GM23338 (cell line): ENCODE measurements at regions not wholly inside any gene's neighbourhood (a gene's known extent, or its start where the extent isn't known, plus 50 kb on each side); places are given as distances from the start of the nearest gene placed in this dataset.

ENCODE experiments used
- ATAC-seq: fragments of 200-7000 bp; cut with Tn5 transposase; 3 replicates; pipeline ENCODE4 v1.9.1; 2020
- DNase-seq: peaks from one replicate; pipeline ENCODE4 v3.0.0-alpha.2; 2015; ENCODE audit warnings: low spot score
- H2AFZ ChIP-seq: fragments of 200-600 bp; sonication (generic); 2 replicates; pipeline ENCODE4 v1.8.0; 2016; ENCODE audit warnings: antibody characterized with exemption, mild to moderate bottlenecking, moderate library complexity
- H3F3A ChIP-seq: fragments of 200-600 bp; sonication (generic); replicated peaks from 2 replicates; pipeline ENCODE4 v1.8.0; 2017; ENCODE audit warnings: antibody characterized with exemption, mixed run types, low read depth
- H3K27ac ChIP-seq: fragments of 200-600 bp; sonication (generic); 2 replicates; pipeline ENCODE4 v1.6.1; 2016; ENCODE audit warnings: low read depth
- H3K27me3 ChIP-seq: fragments of 200-600 bp; sonication (generic); 2 replicates; pipeline ENCODE4 v1.8.0; 2016; ENCODE audit warnings: mild to moderate bottlenecking, mixed run types, moderate library complexity; ENCODE audit not compliant: insufficient read depth
- H3K36me3 ChIP-seq: fragments of 200-600 bp; sonication (generic); 2 replicates; pipeline ENCODE4 v1.8.0; 2016; ENCODE audit warnings: mild to moderate bottlenecking; ENCODE audit not compliant: insufficient read depth
- H3K4me1 ChIP-seq: fragments of 200-600 bp; sonication (generic); 2 replicates; pipeline ENCODE4 v1.8.0; 2016; ENCODE audit warnings: mild to moderate bottlenecking, moderate library complexity; ENCODE audit not compliant: insufficient read depth
- H3K4me2 ChIP-seq: fragments of 200-600 bp; sonication (generic); 2 replicates; pipeline ENCODE4 v1.7.1; 2017; ENCODE audit warnings: mixed run types
- H3K4me3 ChIP-seq: fragments of 200-600 bp; sonication (generic); 2 replicates; pipeline ENCODE4 v1.6.1; 2016; ENCODE audit warnings: mixed run types
- H3K79me2 ChIP-seq: fragments of 200-600 bp; sonication (generic); replicated peaks from 2 replicates; pipeline ENCODE4 v1.8.0; 2017; ENCODE audit warnings: mild to moderate bottlenecking; ENCODE audit not compliant: insufficient read depth
- H3K9me2 ChIP-seq: fragments of 200-600 bp; sonication (generic); 2 replicates; pipeline ENCODE4 v1.8.0; 2017; ENCODE audit not compliant: insufficient read depth
- H4K20me1 ChIP-seq: fragments of 200-600 bp; sonication (generic); replicated peaks from 2 replicates; pipeline ENCODE4 v1.8.0; 2017; ENCODE audit warnings: mild to moderate bottlenecking; ENCODE audit not compliant: insufficient read depth
- H3K27ac Mint-ChIP-seq: 2 replicates; pipeline ENCODE4 v1.8.0; 2020; ENCODE audit warnings: inconsistent platforms, mild to moderate bottlenecking, moderate library complexity, mixed read lengths
- H3K27me3 Mint-ChIP-seq: 3 replicates; pipeline ENCODE4 v1.8.0; 2022; ENCODE audit warnings: low read depth, mild to moderate bottlenecking, moderate library complexity, mixed read lengths, inconsistent platforms; ENCODE audit not compliant: insufficient read depth, poor library complexity
- H3K36me3 Mint-ChIP-seq: 3 replicates; pipeline ENCODE4 v1.8.0; 2021; ENCODE audit warnings: low read depth, mild to moderate bottlenecking, inconsistent platforms, moderate library complexity, mixed read lengths
- H3K4me1 Mint-ChIP-seq: 3 replicates; pipeline ENCODE4 v1.8.0; 2020; ENCODE audit warnings: mild to moderate bottlenecking, inconsistent platforms, mixed read lengths
- H3K4me3 Mint-ChIP-seq: 3 replicates; pipeline ENCODE4 v1.8.0; 2021; ENCODE audit warnings: moderate library complexity, mild to moderate bottlenecking, inconsistent platforms, mixed read lengths
- H3K9me3 Mint-ChIP-seq: 3 replicates; pipeline ENCODE4 v1.8.0; 2020; ENCODE audit warnings: moderate library complexity, mild to moderate bottlenecking, inconsistent platforms, mixed read lengths
- EZH2 ChIP-seq: fragments of 200-600 bp; sonication (generic); IDR thresholded peaks from one replicate; pipeline ENCODE4 v1.8.0; 2017; ENCODE audit warnings: antibody characterized with exemption, mild to moderate bottlenecking, low read depth; ENCODE audit not compliant: unreplicated experiment
- EZH2phosphoT487 ChIP-seq: fragments of 200-600 bp; sonication (generic); IDR thresholded peaks from one replicate; pipeline ENCODE4 v1.8.1; 2018; ENCODE audit warnings: antibody characterized with exemption; ENCODE audit not compliant: unreplicated experiment
- JUNB ChIP-seq: IDR thresholded peaks from one replicate; pipeline ENCODE4 v1.6.1; 2016; ENCODE audit warnings: antibody characterized with exemption; ENCODE audit not compliant: unreplicated experiment
- POLR2AphosphoS5 ChIP-seq: IDR thresholded peaks from 2 replicates; pipeline ENCODE4 v1.6.1; 2016; ENCODE audit warnings: antibody characterized with exemption, low read depth
- STAT1 ChIP-seq: IDR thresholded peaks from one replicate; pipeline ENCODE4 v1.6.1; 2016; ENCODE audit warnings: antibody characterized with exemption; ENCODE audit not compliant: unreplicated experiment
- ZNF114 ChIP-seq: fragments of 250-450 bp; sonication (Bioruptor Pico); IDR thresholded peaks from 2 replicates; pipeline ENCODE4 v1.5.0; 2020; ENCODE audit warnings: mild to moderate bottlenecking, moderate library complexity
- TF ChIP-seq, protein P1 (sequence below): IDR thresholded peaks from one replicate; pipeline ENCODE4 v1.6.1; 2018; ENCODE audit warnings: antibody characterized with exemption; ENCODE audit not compliant: unreplicated experiment
- TF ChIP-seq, protein P2 (sequence below): IDR thresholded peaks from 2 replicates; pipeline ENCODE4 v1.6.1; 2016; ENCODE audit warnings: antibody characterized with exemption
- TF ChIP-seq, protein P3 (sequence below): fragments of 250-450 bp; sonication (Bioruptor Pico); IDR thresholded peaks from 2 replicates; pipeline ENCODE4 v1.5.0; 2020; ENCODE audit warnings: mild to moderate bottlenecking, moderate library complexity

DNA sequence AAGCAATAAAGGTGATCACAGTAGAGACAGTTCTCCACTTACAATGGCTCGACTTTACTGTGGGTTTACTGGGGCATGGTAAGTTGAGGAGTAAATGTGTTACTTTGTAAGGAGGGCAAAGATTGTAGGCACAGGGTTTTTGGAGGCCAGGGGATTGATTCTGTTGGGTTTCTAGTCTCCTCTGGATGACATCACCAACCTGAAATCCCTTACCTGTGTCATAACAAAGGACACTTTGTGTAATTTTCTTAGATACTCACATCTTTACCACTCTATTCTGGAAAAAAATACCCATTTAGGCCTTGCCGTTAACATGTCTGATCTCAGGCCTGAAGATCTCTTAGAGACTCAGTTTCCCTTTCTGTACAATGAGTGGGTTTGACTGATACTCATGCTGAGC lies 161.7 kb downstream of the GLI2 start (continued):
- TF ChIP-seq, protein P1, sequence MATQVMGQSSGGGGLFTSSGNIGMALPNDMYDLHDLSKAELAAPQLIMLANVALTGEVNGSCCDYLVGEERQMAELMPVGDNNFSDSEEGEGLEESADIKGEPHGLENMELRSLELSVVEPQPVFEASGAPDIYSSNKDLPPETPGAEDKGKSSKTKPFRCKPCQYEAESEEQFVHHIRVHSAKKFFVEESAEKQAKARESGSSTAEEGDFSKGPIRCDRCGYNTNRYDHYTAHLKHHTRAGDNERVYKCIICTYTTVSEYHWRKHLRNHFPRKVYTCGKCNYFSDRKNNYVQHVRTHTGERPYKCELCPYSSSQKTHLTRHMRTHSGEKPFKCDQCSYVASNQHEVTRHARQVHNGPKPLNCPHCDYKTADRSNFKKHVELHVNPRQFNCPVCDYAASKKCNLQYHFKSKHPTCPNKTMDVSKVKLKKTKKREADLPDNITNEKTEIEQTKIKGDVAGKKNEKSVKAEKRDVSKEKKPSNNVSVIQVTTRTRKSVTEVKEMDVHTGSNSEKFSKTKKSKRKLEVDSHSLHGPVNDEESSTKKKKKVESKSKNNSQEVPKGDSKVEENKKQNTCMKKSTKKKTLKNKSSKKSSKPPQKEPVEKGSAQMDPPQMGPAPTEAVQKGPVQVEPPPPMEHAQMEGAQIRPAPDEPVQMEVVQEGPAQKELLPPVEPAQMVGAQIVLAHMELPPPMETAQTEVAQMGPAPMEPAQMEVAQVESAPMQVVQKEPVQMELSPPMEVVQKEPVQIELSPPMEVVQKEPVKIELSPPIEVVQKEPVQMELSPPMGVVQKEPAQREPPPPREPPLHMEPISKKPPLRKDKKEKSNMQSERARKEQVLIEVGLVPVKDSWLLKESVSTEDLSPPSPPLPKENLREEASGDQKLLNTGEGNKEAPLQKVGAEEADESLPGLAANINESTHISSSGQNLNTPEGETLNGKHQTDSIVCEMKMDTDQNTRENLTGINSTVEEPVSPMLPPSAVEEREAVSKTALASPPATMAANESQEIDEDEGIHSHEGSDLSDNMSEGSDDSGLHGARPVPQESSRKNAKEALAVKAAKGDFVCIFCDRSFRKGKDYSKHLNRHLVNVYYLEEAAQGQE = no peak
- TF ChIP-seq STAT1 (no peak), EZH2 (no peak)

- H3K27ac Mint-ChIP-seq = no peak overlapping the region
- no peak overlapping the region for H2AFZ ChIP-seq
- no peaks in the 10 kb centered on the region for H3K9me3 Mint-ChIP-seq
Observed at GRCh38 chr2:120898496-120898895, 162.8 kb downstream of the GLI2 start.

More at GRCh38 chr2:120898496-120898895, 162.8 kb downstream of the GLI2 start:
- peaks cover 59% of the 10 kb centered on the region for H3K79me2 ChIP-seq
- DNase-seq (no peak), ATAC-seq (no peak)
- H3K27ac ChIP-seq = no peak overlapping the region
- Mint-ChIP-seq H3K4me3 (no peak overlapping the region; the same call in 2 of the 3 replicates), H3K4me1 (peaks cover 85% of the 10 kb centered on the region), H3K27me3 (peaks cover 8% of the 10 kb centered on the region), H3K36me3 (peaks cover 3% of the 10 kb centered on the region; the same call in 2 of the 3 replicates)
- TF ChIP-seq JUNB (no peak), ZNF114 (no peak), EZH2 (no peak), POLR2AphosphoS5 (no peak), EZH2phosphoT487 (no peak)
- TF ChIP-seq, protein P2, sequence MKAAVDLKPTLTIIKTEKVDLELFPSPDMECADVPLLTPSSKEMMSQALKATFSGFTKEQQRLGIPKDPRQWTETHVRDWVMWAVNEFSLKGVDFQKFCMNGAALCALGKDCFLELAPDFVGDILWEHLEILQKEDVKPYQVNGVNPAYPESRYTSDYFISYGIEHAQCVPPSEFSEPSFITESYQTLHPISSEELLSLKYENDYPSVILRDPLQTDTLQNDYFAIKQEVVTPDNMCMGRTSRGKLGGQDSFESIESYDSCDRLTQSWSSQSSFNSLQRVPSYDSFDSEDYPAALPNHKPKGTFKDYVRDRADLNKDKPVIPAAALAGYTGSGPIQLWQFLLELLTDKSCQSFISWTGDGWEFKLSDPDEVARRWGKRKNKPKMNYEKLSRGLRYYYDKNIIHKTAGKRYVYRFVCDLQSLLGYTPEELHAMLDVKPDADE = no peak
- TF ChIP-seq, protein P3, sequence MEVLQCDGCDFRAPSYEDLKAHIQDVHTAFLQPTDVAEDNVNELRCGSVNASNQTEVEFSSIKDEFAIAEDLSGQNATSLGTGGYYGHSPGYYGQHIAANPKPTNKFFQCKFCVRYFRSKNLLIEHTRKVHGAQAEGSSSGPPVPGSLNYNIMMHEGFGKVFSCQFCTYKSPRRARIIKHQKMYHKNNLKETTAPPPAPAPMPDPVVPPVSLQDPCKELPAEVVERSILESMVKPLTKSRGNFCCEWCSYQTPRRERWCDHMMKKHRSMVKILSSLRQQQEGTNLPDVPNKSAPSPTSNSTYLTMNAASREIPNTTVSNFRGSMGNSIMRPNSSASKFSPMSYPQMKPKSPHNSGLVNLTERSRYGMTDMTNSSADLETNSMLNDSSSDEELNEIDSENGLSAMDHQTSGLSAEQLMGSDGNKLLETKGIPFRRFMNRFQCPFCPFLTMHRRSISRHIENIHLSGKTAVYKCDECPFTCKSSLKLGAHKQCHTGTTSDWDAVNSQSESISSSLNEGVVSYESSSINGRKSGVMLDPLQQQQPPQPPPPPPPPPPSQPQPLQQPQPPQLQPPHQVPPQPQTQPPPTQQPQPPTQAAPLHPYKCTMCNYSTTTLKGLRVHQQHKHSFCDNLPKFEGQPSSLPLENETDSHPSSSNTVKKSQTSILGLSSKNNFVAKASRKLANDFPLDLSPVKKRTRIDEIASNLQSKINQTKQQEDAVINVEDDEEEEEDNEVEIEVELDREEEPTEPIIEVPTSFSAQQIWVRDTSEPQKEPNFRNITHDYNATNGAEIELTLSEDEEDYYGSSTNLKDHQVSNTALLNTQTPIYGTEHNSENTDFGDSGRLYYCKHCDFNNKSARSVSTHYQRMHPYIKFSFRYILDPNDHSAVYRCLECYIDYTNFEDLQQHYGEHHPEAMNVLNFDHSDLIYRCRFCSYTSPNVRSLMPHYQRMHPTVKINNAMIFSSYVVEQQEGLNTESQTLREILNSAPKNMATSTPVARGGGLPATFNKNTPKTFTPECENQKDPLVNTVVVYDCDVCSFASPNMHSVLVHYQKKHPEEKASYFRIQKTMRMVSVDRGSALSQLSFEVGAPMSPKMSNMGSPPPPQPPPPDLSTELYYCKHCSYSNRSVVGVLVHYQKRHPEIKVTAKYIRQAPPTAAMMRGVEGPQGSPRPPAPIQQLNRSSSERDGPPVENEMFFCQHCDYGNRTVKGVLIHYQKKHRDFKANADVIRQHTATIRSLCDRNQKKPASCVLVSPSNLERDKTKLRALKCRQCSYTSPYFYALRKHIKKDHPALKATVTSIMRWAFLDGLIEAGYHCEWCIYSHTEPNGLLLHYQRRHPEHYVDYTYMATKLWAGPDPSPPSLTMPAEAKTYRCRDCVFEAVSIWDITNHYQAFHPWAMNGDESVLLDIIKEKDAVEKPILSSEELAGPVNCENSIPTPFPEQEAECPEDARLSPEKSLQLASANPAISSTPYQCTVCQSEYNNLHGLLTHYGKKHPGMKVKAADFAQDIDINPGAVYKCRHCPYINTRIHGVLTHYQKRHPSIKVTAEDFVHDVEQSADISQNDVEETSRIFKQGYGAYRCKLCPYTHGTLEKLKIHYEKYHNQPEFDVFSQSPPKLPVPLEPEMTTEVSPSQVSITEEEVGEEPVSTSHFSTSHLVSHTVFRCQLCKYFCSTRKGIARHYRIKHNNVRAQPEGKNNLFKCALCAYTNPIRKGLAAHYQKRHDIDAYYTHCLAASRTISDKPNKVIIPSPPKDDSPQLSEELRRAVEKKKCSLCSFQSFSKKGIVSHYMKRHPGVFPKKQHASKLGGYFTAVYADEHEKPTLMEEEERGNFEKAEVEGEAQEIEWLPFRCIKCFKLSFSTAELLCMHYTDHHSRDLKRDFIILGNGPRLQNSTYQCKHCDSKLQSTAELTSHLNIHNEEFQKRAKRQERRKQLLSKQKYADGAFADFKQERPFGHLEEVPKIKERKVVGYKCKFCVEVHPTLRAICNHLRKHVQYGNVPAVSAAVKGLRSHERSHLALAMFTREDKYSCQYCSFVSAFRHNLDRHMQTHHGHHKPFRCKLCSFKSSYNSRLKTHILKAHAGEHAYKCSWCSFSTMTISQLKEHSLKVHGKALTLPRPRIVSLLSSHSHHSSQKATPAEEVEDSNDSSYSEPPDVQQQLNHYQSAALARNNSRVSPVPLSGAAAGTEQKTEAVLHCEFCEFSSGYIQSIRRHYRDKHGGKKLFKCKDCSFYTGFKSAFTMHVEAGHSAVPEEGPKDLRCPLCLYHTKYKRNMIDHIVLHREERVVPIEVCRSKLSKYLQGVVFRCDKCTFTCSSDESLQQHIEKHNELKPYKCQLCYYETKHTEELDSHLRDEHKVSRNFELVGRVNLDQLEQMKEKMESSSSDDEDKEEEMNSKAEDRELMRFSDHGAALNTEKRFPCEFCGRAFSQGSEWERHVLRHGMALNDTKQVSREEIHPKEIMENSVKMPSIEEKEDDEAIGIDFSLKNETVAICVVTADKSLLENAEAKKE = no peak
- peaks cover 46% of the 10 kb centered on the region for H3K4me1 ChIP-seq
- H3F3A ChIP-seq = peaks cover 10% of the 10 kb centered on the region; the same call in 1 of the 2 replicates
- no peak overlapping the region for H3K4me3 ChIP-seq
- no peaks in the 10 kb centered on the region for H3K36me3 ChIP-seq
- no peaks in the 10 kb centered on the region for H3K27me3 ChIP-seq
- no peak overlapping the region for H3K4me2 ChIP-seq
- H3K9me2 ChIP-seq = no peaks in the 10 kb centered on the region
- H4K20me1 ChIP-seq = peaks cover 57% of the 10 kb centered on the region
